Activated CD8-positive, alpha-beta T cell treated with anti-CD3 and anti-CD28 coated beads for 36 hours (primary cell): ENCODE measurements at regions not wholly inside any gene's neighbourhood (a gene's known extent, or its start where the extent isn't known, plus 50 kb on each side); places are given as distances from the start of the nearest gene placed in this dataset.
A peak's percentile ranks its signal among the peaks of the same experiment; 100 is the strongest.
"Not testable (repeated sequence)": the region's sequence is repeated elsewhere in the genome, so short reads cannot be mapped to it uniquely, and the experiment has no call there.

ENCODE experiments used
- ATAC-seq: fragments of 200-7000 bp; cut with Tn5 transposase; one replicate; pipeline ENCODE4 v1.10.0; 2021; ENCODE audit warnings: mild to moderate bottlenecking, moderate library complexity
- CTCF ChIA-PET: fragments of 350-600 bp; sonication (Branson Sonifier 250); formaldehyde crosslinking; loops from one replicate; lab custom pipeline; 2021; ENCODE audit warnings: antibody characterized with exemption; lab: Charles Lee
- POLR2A ChIA-PET: fragments of 350-600 bp; sonication (Branson Sonifier 250); formaldehyde crosslinking; loops from one replicate; lab custom pipeline; 2021; ENCODE audit warnings: antibody characterized with exemption; lab: Charles Lee
- DNase-seq: peaks from one replicate; pipeline ENCODE4 v3.0.0-alpha.2; 2020
- H3K27ac Mint-ChIP-seq: one replicate; pipeline ENCODE4 v1.8.0; 2021; ENCODE audit warnings: mild to moderate bottlenecking, mixed read lengths
- H3K27me3 Mint-ChIP-seq: one replicate; pipeline ENCODE4 v1.8.0; 2021; ENCODE audit warnings: mixed read lengths
- H3K36me3 Mint-ChIP-seq: one replicate; pipeline ENCODE4 v1.8.0; 2021; ENCODE audit warnings: low read depth, mixed read lengths
- H3K4me1 Mint-ChIP-seq: one replicate; pipeline ENCODE4 v1.8.0; 2021; ENCODE audit warnings: low read depth, mixed read lengths
- H3K4me3 Mint-ChIP-seq: one replicate; pipeline ENCODE4 v1.8.0; 2021; ENCODE audit warnings: mild to moderate bottlenecking, moderate library complexity, mixed read lengths
- H3K9me3 Mint-ChIP-seq: one replicate; pipeline ENCODE4 v1.8.0; 2021; ENCODE audit warnings: mixed read lengths
- intact Hi-C: fragments of 100-400 bp; cut with micrococcal nuclease; formaldehyde crosslinking; loops from one replicate; pipeline ENCODE4 v1.10.0; 2022

DNA sequence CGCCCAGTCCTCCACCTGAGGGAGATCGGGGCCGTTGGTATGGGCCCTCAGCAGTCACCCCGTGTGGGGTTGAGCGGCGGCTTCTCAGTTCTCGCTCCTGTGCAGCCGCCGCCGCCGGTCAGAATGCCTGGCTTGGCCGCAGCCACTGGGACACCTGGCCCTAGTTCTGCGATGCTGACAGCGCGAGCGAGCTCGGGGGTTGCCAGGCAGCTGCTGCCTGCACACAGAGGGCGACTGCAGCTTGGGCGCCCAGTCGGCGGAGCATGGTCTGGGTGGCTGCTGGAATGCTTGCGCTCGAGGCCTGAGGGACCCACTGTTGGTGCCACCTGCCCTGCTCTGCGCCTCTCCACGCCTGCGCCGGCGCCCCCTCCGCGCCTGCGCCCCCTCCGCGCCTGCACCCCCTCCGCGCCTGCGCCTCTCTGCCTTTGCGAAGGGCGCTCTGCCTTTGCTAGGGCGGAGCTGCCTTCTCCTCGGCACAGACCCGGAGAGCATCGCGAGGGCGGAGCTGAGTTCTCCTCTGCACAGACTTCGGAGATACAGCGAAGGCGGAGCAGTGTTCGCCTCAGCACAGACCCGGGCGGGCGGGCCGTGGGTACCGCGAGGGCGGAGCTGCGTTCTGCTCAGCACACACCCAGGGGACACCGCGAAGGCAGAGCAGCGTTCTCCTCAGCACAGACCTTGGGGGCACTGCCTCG is 1648.3 kb downstream of the SPATA31A7 start:
- POLR2A ChIA-PET, H3K9me3 Mint-ChIP-seq, intact Hi-C loops, CTCF ChIA-PET, H3K27me3 Mint-ChIP-seq, H3K36me3 Mint-ChIP-seq, H3K4me1 Mint-ChIP-seq: not testable (repeated sequence)
- Mint-ChIP-seq H3K4me3 (peak overlapping the region; percentile 83), H3K27ac (peak overlapping the region; percentile 81)
- ATAC-seq (peak; percentile 100), DNase-seq (peak; percentile 99)

DNA sequence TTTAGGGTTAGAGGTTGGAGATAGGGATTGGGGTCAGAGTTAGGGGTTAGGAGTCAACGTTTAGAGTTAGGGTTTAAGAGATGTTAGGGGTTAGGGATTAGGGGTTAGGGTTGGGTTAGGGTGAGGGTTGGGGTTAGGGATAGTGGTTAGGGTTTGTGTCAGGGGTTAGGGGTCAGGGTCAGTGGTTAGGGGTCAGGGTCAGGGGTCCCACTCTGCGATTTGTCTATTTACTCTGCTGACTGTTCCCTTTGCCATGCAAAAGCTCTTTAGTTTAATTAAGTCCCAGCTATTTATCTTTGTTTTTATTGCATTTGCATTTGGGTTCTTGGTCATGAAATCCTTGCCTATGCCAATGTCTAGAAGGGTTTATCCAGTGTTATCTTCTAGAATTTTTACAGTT is 1649.3 kb downstream of the SPATA31A7 start:
- H3K9me3 Mint-ChIP-seq, H3K27me3 Mint-ChIP-seq, CTCF ChIA-PET, DNase-seq, H3K27ac Mint-ChIP-seq, H3K4me3 Mint-ChIP-seq, ATAC-seq, H3K36me3 Mint-ChIP-seq, intact Hi-C loops, POLR2A ChIA-PET, H3K4me1 Mint-ChIP-seq: not testable (repeated sequence)

DNA sequence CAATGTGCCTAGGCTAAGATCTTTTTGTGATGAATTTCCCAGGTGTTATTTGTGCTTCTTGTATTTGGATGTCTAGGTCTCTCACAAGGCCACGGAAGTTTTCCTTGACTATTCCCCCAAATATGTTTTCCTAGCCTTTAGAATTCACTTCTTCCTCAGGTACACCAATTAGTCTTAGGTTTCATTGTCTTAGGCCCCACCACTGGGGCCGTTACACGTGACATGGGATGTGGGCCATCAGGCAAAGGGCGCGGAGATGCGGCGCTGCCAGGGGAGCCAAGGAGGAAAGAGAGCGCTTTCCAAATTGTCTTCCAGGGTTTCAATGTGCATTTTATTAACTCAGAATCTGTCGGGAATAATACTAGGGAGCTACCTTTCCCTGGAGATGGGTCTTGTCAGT is 1653.3 kb downstream of the SPATA31A7 start:
- intact Hi-C loops, H3K36me3 Mint-ChIP-seq, DNase-seq, H3K4me3 Mint-ChIP-seq, H3K27ac Mint-ChIP-seq, H3K9me3 Mint-ChIP-seq, POLR2A ChIA-PET, CTCF ChIA-PET, ATAC-seq, H3K4me1 Mint-ChIP-seq, H3K27me3 Mint-ChIP-seq: not testable (repeated sequence)

DNA sequence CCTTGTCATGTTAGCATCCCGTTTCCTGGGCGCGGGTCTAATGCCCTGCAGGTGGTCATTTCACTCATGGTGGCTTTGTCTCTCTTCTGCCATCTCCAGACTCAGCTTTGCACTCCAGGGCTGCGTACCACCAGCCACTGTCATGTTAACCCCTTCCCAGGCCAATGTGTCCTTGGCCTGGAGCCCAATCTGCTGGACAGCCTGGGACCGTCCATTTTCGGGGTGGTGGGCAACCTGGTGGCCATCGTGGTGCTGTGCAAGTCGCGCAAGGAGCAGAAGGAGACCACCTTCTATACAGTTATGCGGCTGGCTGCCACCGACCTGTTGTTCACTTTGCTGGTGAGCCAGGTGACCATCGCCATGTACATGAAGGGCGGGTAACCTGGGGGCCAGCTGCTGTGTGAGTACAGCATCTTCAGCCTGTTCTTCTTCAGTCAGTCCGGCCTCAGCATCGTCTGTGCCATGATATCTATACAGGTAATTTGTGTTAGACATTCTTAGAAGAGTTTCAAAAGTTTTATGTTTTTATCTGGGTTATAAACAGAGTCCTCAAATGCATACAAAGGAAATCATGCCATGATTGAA is 1654.0 kb downstream of the SPATA31A7 start:
- H3K27me3 Mint-ChIP-seq, intact Hi-C loops, ATAC-seq, CTCF ChIA-PET, POLR2A ChIA-PET, H3K9me3 Mint-ChIP-seq, H3K27ac Mint-ChIP-seq, H3K4me3 Mint-ChIP-seq, DNase-seq, H3K36me3 Mint-ChIP-seq, H3K4me1 Mint-ChIP-seq: not testable (repeated sequence)

DNA sequence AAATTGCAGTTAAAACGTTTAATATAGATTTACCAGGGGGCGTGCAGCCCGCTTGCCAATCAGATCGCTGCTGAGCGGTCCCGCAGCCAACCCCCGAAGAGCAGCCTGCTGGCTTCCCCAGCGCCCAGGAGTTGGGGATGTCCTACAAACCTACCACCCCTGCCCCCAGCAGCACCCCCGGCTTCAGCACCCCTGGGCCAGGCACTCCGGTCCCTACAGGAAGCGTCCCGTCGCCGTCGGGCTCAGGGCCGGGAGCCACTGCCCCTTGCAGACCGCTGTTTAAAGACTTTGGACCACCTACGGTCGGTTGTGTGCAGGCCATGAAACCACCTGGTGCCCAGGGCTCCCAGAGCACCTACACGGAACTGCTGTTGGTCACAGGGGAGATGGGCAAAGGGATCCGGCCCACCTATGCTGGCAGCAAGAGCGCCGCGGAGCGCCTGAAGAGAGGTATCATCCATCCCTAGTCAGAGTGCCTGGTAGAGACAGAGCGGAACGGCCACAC is 1654.9 kb downstream of the SPATA31A7 start:
- H3K27me3 Mint-ChIP-seq, H3K27ac Mint-ChIP-seq, intact Hi-C loops, DNase-seq, H3K4me1 Mint-ChIP-seq, CTCF ChIA-PET, POLR2A ChIA-PET, H3K9me3 Mint-ChIP-seq, H3K36me3 Mint-ChIP-seq: not testable (repeated sequence)
- peak overlapping the region; percentile 12 for H3K4me3 Mint-ChIP-seq
- ATAC-seq = peak; percentile 30

DNA sequence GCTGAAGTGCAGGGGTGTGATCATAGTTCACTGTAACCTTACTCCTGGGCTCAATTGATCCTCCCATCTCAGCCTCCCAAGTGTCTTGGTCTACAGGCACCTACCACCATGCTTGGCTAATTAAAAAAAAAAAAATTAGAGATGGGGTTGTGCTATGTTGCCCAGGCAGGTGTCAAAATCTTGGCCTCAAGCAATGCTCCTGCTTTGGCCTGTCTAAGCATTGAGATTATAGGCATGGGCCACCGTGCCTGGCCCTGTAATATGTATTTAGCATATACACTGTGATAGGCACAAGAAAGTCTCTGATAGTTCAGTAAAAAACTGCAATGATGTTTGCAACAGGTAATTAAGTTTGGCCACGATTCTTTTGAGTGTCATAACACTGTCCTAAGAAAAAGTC is 1658.4 kb downstream of the SPATA31A7 start:
- intact Hi-C loops, H3K36me3 Mint-ChIP-seq, DNase-seq, H3K4me1 Mint-ChIP-seq, POLR2A ChIA-PET, H3K4me3 Mint-ChIP-seq, H3K27ac Mint-ChIP-seq, ATAC-seq, CTCF ChIA-PET, H3K9me3 Mint-ChIP-seq: not testable (repeated sequence)
- H3K27me3 Mint-ChIP-seq = peaks cover 10% of the 10 kb centered on the region

DNA sequence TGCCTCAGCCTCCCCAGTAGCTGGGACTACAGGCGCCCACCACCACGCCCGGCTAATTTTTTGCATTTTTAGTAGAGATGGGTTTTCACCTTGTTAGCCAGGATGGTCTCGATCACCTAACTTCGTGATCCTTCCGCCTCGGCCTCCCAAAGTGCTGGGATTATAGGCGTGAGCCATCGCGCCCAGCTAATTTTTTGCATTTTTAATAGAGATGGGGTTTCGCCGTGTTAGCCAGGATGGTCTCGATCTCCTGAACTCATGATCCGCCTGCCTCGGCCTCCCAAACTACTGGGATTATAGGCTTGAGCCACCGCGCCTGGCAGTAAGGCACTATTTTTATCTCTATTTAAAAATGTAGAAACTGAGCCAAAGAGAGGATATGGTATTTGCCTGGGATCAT is 1660.2 kb downstream of the SPATA31A7 start:
- H3K9me3 Mint-ChIP-seq, POLR2A ChIA-PET, H3K27ac Mint-ChIP-seq, ATAC-seq, DNase-seq, intact Hi-C loops, H3K4me1 Mint-ChIP-seq, H3K36me3 Mint-ChIP-seq, H3K4me3 Mint-ChIP-seq, CTCF ChIA-PET: not testable (repeated sequence)
- H3K27me3 Mint-ChIP-seq = peaks cover 10% of the 10 kb centered on the region

DNA sequence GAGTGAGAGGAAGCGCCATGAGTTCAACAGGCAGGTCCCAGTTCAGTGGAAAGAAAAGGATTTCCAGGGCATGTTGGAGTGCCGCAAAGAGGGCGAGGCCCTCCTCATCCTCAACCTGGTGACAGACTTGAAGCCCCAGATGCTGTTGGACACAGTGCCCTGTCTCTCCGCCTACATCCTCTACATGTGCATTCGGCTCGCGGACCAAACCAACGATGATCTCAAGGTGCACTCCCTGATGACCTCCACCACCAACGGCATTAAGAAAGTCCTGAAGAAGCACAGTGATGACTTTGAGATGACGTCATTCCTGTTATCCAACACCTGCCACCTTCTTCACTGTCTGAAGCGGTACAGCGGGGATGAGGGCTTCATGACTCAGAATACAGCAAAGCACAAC is 1667.4 kb downstream of the SPATA31A7 start:
- ATAC-seq, H3K27ac Mint-ChIP-seq, CTCF ChIA-PET, H3K4me1 Mint-ChIP-seq, intact Hi-C loops, DNase-seq, H3K4me3 Mint-ChIP-seq, H3K9me3 Mint-ChIP-seq, H3K36me3 Mint-ChIP-seq, POLR2A ChIA-PET: not testable (repeated sequence)
- peaks cover 16% of the 10 kb centered on the region for H3K27me3 Mint-ChIP-seq

DNA sequence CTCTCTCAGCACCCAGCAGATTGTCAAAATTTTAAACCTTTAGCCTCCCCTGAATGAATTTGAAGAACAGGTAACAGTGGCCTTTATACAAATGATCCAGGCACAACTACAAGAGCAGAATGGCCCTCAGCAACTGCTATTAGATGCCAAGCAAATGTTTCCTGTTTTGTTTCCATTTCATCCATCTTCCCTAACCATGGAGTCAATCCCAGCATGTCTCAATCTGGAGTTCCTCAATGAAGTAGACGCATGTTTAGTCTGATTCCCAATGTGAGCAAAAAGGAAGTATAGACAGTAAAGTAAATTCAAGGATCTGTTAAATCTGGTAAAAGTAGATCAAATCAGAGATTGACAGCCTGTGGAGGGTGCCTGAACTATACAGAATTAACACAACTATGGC is 1668.4 kb downstream of the SPATA31A7 start:
- H3K27me3 Mint-ChIP-seq = peaks cover 21% of the 10 kb centered on the region
- H3K36me3 Mint-ChIP-seq, CTCF ChIA-PET, POLR2A ChIA-PET, H3K9me3 Mint-ChIP-seq, H3K4me1 Mint-ChIP-seq, ATAC-seq, DNase-seq, H3K27ac Mint-ChIP-seq, H3K4me3 Mint-ChIP-seq, intact Hi-C loops: not testable (repeated sequence)

DNA sequence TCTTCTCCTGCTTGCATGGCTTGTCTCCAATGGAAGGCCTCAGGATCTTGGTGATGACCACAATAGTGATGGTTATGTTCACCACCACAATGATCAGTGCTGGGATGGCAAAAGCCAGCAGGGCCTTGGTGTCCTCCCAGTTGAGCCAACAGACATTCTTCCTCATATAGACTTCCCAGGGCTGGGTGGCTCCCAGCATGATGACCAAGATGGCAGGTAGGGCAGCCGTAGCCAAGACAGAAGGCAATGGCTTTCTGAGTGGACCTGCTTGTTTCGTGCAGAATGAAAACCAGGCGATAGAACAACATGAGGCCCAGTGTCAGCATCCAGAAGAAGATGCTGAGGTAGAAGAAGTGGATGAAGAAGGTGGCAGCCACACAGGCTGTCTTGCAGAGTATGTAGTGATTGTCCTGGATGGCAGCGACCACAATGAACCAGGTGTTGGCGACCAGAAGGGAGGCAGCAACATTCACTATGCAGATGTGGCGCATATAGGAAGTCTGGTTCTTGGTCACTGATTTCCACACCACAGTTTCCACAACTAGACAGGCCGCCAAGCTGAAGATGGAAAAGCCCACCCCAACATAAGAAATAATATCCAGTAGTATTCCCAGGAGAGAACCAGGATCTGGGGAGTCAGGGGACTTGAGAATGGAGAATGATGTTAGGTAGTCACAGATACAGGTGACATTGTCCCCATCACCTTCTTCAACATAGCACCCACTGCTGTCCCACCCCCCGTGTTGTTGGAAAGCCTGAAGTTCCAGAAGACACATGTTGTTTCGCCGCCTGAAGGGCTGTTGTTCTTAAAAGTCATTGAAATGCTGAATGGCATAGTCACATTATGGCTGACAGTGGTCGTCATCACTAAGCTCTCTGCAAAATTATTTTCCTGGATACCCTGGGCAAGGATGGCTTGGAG is 1671.4 kb downstream of the SPATA31A7 start:
- H3K27ac Mint-ChIP-seq, H3K4me1 Mint-ChIP-seq, H3K4me3 Mint-ChIP-seq, POLR2A ChIA-PET, intact Hi-C loops, ATAC-seq, H3K36me3 Mint-ChIP-seq, CTCF ChIA-PET, H3K9me3 Mint-ChIP-seq, DNase-seq: not testable (repeated sequence)
- peaks cover 40% of the 10 kb centered on the region for H3K27me3 Mint-ChIP-seq

DNA sequence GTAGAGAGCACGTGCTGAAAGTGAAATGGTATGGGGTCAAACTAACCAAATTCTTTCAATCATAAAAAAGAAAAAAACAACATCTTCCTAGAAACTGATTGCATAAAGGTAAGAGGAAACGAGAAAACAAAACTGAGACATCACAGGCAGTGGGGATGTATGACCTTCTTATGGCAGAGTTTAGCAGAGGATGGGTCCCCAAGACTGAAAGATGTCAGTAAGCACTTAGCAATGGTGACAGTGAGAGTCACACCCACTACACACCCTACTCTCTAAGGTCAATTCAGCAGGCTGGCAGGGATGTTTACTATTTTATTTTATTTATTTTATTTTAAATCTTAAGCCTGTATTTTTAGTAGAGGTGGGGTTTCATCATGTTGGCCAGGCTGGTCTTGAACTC is 1672.3 kb downstream of the SPATA31A7 start:
- H3K4me1 Mint-ChIP-seq, H3K4me3 Mint-ChIP-seq, ATAC-seq, DNase-seq, H3K9me3 Mint-ChIP-seq, POLR2A ChIA-PET, H3K36me3 Mint-ChIP-seq, intact Hi-C loops, CTCF ChIA-PET, H3K27ac Mint-ChIP-seq: not testable (repeated sequence)
- peaks cover 44% of the 10 kb centered on the region for H3K27me3 Mint-ChIP-seq
